ENCODE measurements at regions not wholly inside any gene's neighbourhood (a gene's known extent, or its start where the extent isn't known, plus 50 kb on each side); places are given as distances from the start of the nearest gene placed in this dataset.

GRCh38 chr2:129274918-129275317 lies 704.5 kb upstream of the RAB6C start:
- Histone ChIP-seq H3K4me2 (ENCODE audit: extremely low read depth, insufficient read depth, low read length) (no peak overlapping the region), H3K36me3 (ENCODE audit: control insufficient read depth, insufficient read depth, low read length) (no peaks in the 10 kb centered on the region), H3K27me3 (ENCODE audit: control insufficient read depth, insufficient read depth, low read length) (no peaks in the 10 kb centered on the region), H3K27ac (ENCODE audit: insufficient read depth, low read length) (no peak overlapping the region), H3K4me3 (replicated peaks in 1 of 4; ENCODE audit: control extremely low read depth in 1 of 4, insufficient read depth in 1 of 4, low read depth in 3 of 4, low read length in 4 of 4) (no peak overlapping the region), H4K20me1 (ENCODE audit: control insufficient read depth, extremely low read depth, insufficient read depth, low read length) (no peaks in the 10 kb centered on the region), H3K9ac (ENCODE audit: insufficient read depth, low read length) (no peak overlapping the region), H3K9me3 (ENCODE audit: control insufficient read depth, insufficient read depth, low read depth, low read length) (no peaks in the 10 kb centered on the region), H3K79me2 (ENCODE audit: control insufficient read depth, insufficient read depth, low read length) (no peaks in the 10 kb centered on the region), H2AFZ (ENCODE audit: low read length) (no peak overlapping the region), H3K4me1 (ENCODE audit: control insufficient read depth, extremely low read depth, insufficient read depth, low read length) (no peaks in the 10 kb centered on the region)
- TF ChIP-seq CTCF (conservative IDR thresholded peaks at IDR 0.05 in 1 of 2, IDR thresholded peaks at IDR 0.05 in 1 of 2; ENCODE audit: low read depth in 1 of 2, low read length in 2 of 2), result no peak
- TF ChIP-seq EZH2 (IDR thresholded peaks at IDR 0.05; ENCODE audit: low read length, missing control alignments), result no peak
- no peak for DNase-seq (ENCODE audit: low read depth in 2 of 2)

- H3K79me2 ChIP-seq (ENCODE audit: control insufficient read depth, insufficient read depth, low read length), result no peaks in the 10 kb centered on the region
- H4K20me1 ChIP-seq (ENCODE audit: control insufficient read depth, extremely low read depth, insufficient read depth, low read length), result no peaks in the 10 kb centered on the region
- no peaks in the 10 kb centered on the region for H3K36me3 ChIP-seq (ENCODE audit: control insufficient read depth, insufficient read depth, low read length)
- no peaks in the 10 kb centered on the region for H3K27me3 ChIP-seq (ENCODE audit: control insufficient read depth, insufficient read depth, low read length)
- no peak overlapping the region for H2AFZ ChIP-seq (ENCODE audit: low read length)
- DNase-seq (ENCODE audit: low read depth in 2 of 2), result no peak
- H3K4me3 ChIP-seq (replicated peaks in 1 of 4; ENCODE audit: control extremely low read depth in 1 of 4, insufficient read depth in 1 of 4, low read depth in 3 of 4, low read length in 4 of 4), result no peak overlapping the region
- TF ChIP-seq EZH2 (IDR thresholded peaks at IDR 0.05; ENCODE audit: low read length, missing control alignments), result no peak
- TF ChIP-seq CTCF (conservative IDR thresholded peaks at IDR 0.05 in 1 of 2, IDR thresholded peaks at IDR 0.05 in 1 of 2; ENCODE audit: low read depth in 1 of 2, low read length in 2 of 2), result no peak
- no peak overlapping the region for H3K9ac ChIP-seq (ENCODE audit: insufficient read depth, low read length)
- H3K27ac ChIP-seq (ENCODE audit: insufficient read depth, low read length), result no peak overlapping the region
- no peaks in the 10 kb centered on the region for H3K9me3 ChIP-seq (ENCODE audit: control insufficient read depth, insufficient read depth, low read depth, low read length)
- H3K4me2 ChIP-seq (ENCODE audit: extremely low read depth, insufficient read depth, low read length), result no peak overlapping the region
- H3K4me1 ChIP-seq (ENCODE audit: control insufficient read depth, extremely low read depth, insufficient read depth, low read length), result no peaks in the 10 kb centered on the region
These were observed 703.8 kb upstream of the RAB6C start for GRCh38 chr2:129275706-129276105.

- Histone ChIP-seq H3K79me2 (ENCODE audit: control insufficient read depth, insufficient read depth, low read length) (no peaks in the 10 kb centered on the region), H3K4me3 (replicated peaks in 1 of 4; ENCODE audit: control extremely low read depth in 1 of 4, insufficient read depth in 1 of 4, low read depth in 3 of 4, low read length in 4 of 4) (no peak overlapping the region), H3K27ac (ENCODE audit: insufficient read depth, low read length) (no peak overlapping the region), H3K4me1 (ENCODE audit: control insufficient read depth, extremely low read depth, insufficient read depth, low read length) (no peaks in the 10 kb centered on the region), H3K4me2 (ENCODE audit: extremely low read depth, insufficient read depth, low read length) (no peak overlapping the region), H4K20me1 (ENCODE audit: control insufficient read depth, extremely low read depth, insufficient read depth, low read length) (no peaks in the 10 kb centered on the region), H3K36me3 (ENCODE audit: control insufficient read depth, insufficient read depth, low read length) (no peaks in the 10 kb centered on the region), H2AFZ (ENCODE audit: low read length) (no peak overlapping the region), H3K9me3 (ENCODE audit: control insufficient read depth, insufficient read depth, low read depth, low read length) (no peaks in the 10 kb centered on the region), H3K9ac (ENCODE audit: insufficient read depth, low read length) (no peak overlapping the region), H3K27me3 (ENCODE audit: control insufficient read depth, insufficient read depth, low read length) (no peaks in the 10 kb centered on the region)
- TF ChIP-seq CTCF (conservative IDR thresholded peaks at IDR 0.05 in 1 of 2, IDR thresholded peaks at IDR 0.05 in 1 of 2; ENCODE audit: low read depth in 1 of 2, low read length in 2 of 2) (no peak), EZH2 (IDR thresholded peaks at IDR 0.05; ENCODE audit: low read length, missing control alignments) (no peak)
- no peak for DNase-seq (ENCODE audit: low read depth in 2 of 2)
These were observed 702.4 kb upstream of the RAB6C start for GRCh38 chr2:129276978-129277584.
